Common myeloid progenitor, CD34-positive (primary cell): ENCODE measurements at regions not wholly inside any gene's neighbourhood (a gene's known extent, or its start where the extent isn't known, plus 50 kb on each side); places are given as distances from the start of the nearest gene placed in this dataset.

Source experiments
- CTCF ChIA-PET: fragments of 350-600 bp; sonication (Branson Sonifier 250); formaldehyde crosslinking; loops from one replicate; lab custom pipeline; 2021; ENCODE audit warnings: antibody characterized with exemption; lab: Charles Lee
- POLR2A ChIA-PET: fragments of 350-600 bp; sonication (Branson Sonifier 250); formaldehyde crosslinking; loops from one replicate; lab custom pipeline; 2021; ENCODE audit warnings: antibody characterized with exemption; lab: Charles Lee
- DNase-seq, 3 donors: peaks; one replicate each; pipeline versions ENCODE4 v3.0.0 to v3.0.0-alpha.2; 2013
- H3K27ac ChIP-seq, 2 experiments: 1 replicate in 1 of 2; 2 replicates in 1 of 2; pipeline ENCODE4 v1.7.0; 2013; ENCODE audit warnings: inconsistent platforms in 2 of 2, low read length in 2 of 2, mild to moderate bottlenecking in 2 of 2, low read depth in 1 of 2, moderate library complexity in 1 of 2; ENCODE audit not compliant: severe bottlenecking in 2 of 2, insufficient read depth in 1 of 2, poor library complexity in 1 of 2
- H3K27me3 ChIP-seq, 5 experiments: replicated peaks in 2 of 5; 1 replicate in 3 of 5; 2 replicates in 2 of 5; pipeline versions ENCODE4 v1.6.1 to v1.7.0; 2013; ENCODE audit warnings: low read length in 4 of 5, mild to moderate bottlenecking in 2 of 5, moderate library complexity in 2 of 5, inconsistent platforms in 1 of 5; ENCODE audit not compliant: insufficient read depth in 5 of 5, control insufficient read depth in 4 of 5
- H3K36me3 ChIP-seq, 4 experiments: 1 replicate in 2 of 4; 2 replicates in 2 of 4; pipeline versions ENCODE4 v1.6.1 to v1.7.0; 2013; ENCODE audit warnings: low read length in 3 of 4, control low read depth in 1 of 4, mild to moderate bottlenecking in 1 of 4; ENCODE audit not compliant: control insufficient read depth in 4 of 4, insufficient read depth in 4 of 4
- H3K4me1 ChIP-seq, 4 experiments: 1 replicate in 3 of 4; 2 replicates in 1 of 4; pipeline versions ENCODE4 v1.6.1 to v1.7.1; 2013; ENCODE audit warnings: low read length in 3 of 4, mild to moderate bottlenecking in 3 of 4, control low read depth in 1 of 4, inconsistent platforms in 1 of 4, moderate library complexity in 1 of 4; ENCODE audit not compliant: control insufficient read depth in 4 of 4, insufficient read depth in 4 of 4; ENCODE audit errors: control extremely low read depth in 1 of 4
- H3K4me3 ChIP-seq, 7 experiments: 1 replicate in 4 of 7; 2 replicates in 3 of 7; pipeline versions ENCODE4 v1.5.1 to v1.7.0; 2013; ENCODE audit warnings: mild to moderate bottlenecking in 7 of 7, low read length in 6 of 7, moderate library complexity in 6 of 7, inconsistent platforms in 2 of 7, low read depth in 2 of 7, control low read depth in 1 of 7; ENCODE audit not compliant: insufficient read depth in 4 of 7, control insufficient read depth in 1 of 7; ENCODE audit errors: extremely low read depth in 1 of 7
- H3K9me3 ChIP-seq, 5 experiments: 1 replicate in 4 of 5; 2 replicates in 1 of 5; pipeline versions ENCODE4 v1.6.1 to v1.7.1; 2013; ENCODE audit warnings: low read length in 4 of 5, mild to moderate bottlenecking in 2 of 5, inconsistent platforms in 1 of 5, low read depth in 1 of 5, moderate library complexity in 1 of 5; ENCODE audit not compliant: control insufficient read depth in 4 of 5, insufficient read depth in 2 of 5; ENCODE audit errors: control extremely low read depth in 1 of 5
- WGBS: methylation state at CpG from one replicate; pipeline ENCODE4 v1.1.5; 2013; ENCODE audit not compliant: insufficient coverage; 5-methylcytosine and 5-hydroxymethylcytosine counted together

DNA sequence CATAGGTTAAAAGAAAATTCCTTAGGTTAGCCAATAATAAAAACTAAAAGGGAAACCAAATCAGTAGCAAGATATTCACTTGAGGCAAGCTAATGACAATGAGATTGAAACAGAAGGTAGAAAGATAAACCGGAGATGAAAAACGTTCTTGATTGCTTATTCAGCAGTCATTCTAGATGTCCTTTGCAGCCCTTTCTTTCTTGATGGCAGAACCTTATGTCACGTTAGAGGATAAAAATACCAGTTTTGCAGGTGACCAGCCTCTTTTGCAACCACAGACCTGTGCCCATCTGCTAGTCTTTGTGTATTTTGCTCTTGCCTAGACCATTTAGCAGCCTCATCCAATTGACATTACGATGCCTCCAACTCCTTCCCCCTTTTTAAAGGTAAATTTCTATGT is 337.8 kb downstream of the DMAC1 start:
- 98% methylated on average over 3 of the region's 4 CpGs for WGBS
- CTCF ChIA-PET = no interaction called here

DNA sequence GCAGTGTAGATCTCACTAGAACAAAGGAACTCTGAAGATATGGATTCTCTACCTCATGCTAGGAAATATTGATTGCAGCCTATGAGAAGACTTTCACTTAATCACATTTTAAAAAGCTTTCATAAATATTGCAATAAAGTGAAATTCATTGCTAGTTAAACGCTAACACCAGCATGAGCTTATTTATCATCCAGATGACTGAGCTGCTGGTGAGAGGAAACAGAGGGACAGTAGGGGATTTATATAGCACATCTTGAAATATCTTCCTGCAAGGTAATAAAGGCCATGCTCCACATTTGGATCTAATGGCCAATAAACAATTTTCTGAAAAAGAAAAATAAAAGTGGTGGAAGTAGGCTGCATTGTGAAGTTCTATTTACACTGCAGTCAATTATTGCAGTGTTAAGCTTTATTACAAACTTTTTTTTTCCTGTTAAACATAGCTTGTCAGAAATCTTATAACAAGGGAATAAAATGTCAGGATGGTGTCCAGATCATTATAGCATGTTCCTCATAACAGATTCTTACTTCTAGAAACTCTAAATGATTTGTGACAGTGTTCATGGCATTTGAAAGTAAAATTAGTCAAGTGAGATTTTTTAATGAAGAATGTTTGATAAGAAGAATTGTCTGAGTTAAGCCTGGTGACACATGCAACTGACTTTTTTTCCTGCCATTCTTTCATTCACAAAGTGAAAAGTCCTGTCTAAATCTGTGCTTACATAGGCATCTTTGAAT is 342.6 kb downstream of the DMAC1 start:
- H3K36me3 ChIP-seq = no peaks in the 10 kb centered on the region
- no peak for DNase-seq
- no peaks in the 10 kb centered on the region for H3K27me3 ChIP-seq
- WGBS = no CpG with 5 or more reads among the region's 1 CpG
- H3K4me3 ChIP-seq = no peak overlapping the region
- no peaks in the 10 kb centered on the region for H3K4me1 ChIP-seq
- H3K9me3 ChIP-seq = no peaks in the 10 kb centered on the region
- ChIA-PET CTCF (no interaction called here), POLR2A (no interaction called here)
- no peak overlapping the region for H3K27ac ChIP-seq

More for the DNA sequence above, 337.8 kb downstream of the DMAC1 start:
- no peaks in the 10 kb centered on the region for H3K36me3 ChIP-seq
- POLR2A ChIA-PET = no interaction called here
- H3K27me3 ChIP-seq = no peaks in the 10 kb centered on the region
- no peak overlapping the region for H3K4me3 ChIP-seq
- no peak for DNase-seq
- no peaks in the 10 kb centered on the region for H3K4me1 ChIP-seq
- no peaks in the 10 kb centered on the region for H3K9me3 ChIP-seq
- no peak overlapping the region for H3K27ac ChIP-seq

DNA sequence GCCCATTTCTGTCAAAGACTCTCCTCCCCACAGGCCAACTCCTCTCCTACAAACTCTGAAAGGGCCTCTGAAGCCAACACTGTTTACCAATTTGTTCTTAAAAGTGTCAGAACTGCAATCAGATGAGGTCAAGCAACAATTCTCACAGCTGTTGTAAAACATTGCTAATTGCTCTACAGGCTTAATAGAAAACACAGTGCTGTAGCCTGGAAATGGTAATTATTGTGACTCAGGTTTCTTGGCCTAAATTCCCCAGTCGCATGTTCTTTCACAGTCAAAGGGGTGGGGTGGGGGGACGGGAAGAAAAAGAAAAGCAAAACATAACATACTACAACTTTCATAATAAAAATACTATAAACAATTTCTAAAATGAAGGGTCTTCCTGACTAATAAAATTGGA is 343.2 kb downstream of the DMAC1 start:
- Histone ChIP-seq H3K4me1 (no peaks in the 10 kb centered on the region), H3K27ac (no peak overlapping the region), H3K9me3 (no peaks in the 10 kb centered on the region), H3K27me3 (no peaks in the 10 kb centered on the region), H3K36me3 (no peaks in the 10 kb centered on the region), H3K4me3 (no peak overlapping the region)
- ChIA-PET POLR2A (no interaction called here), CTCF (interaction anchor here (0.6 kb wide), 1 partner anchor 11 kb away, joined by 3 read pairs; no protein-coding TSS in a partner anchor)
- WGBS = no CpG with 5 or more reads among the region's 2 CpGs
- DNase-seq = no peak

DNA sequence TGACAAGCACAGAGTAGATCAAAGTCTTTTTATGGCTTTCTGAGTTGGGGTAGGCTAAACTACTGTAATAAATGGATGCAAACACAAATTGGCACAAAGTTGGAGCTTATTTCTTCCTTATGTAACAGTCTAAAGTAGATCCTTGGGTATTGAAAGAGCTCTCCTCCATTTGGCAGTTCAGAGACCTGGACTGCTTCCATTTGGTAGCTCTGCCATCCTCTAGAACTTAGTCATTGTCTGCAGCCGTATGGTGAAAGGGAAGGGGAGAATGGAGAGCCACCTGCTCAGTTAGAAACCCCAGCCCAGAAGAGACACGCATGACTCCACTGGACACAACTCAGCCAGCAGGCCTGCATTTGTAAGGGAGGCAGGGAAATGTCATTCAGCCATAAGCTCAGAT is 345.0 kb downstream of the DMAC1 start:
- Histone ChIP-seq H3K9me3 (no peaks in the 10 kb centered on the region), H3K27me3 (no peaks in the 10 kb centered on the region), H3K4me3 (no peak overlapping the region), H3K36me3 (no peaks in the 10 kb centered on the region), H3K27ac (no peak overlapping the region), H3K4me1 (no peaks in the 10 kb centered on the region)
- POLR2A ChIA-PET = no interaction called here
- WGBS = 100% methylated on average over 2 of the region's 2 CpGs
- no peak for DNase-seq
- CTCF ChIA-PET = no interaction called here

DNA sequence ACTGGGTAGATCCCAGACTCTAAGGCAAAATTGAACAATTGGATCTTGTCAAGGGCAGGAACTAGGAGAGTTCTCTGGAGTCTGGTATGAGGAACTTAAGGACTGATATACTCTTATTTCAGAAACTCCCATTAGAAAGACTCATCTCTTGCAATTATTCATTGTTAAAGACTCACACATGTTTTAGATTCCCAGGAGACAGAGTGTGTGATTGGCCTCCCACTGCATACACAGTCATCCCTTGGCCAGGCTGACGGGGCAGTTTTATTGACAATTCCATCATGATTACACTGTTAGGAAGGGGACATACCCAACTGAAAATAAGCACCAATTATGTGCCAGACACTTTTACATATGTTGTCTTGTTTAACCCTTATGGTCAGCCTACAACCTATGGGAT is 347.2 kb downstream of the DMAC1 start:
- POLR2A ChIA-PET = no interaction called here
- Histone ChIP-seq H3K27me3 (no peaks in the 10 kb centered on the region), H3K27ac (no peak overlapping the region), H3K36me3 (no peaks in the 10 kb centered on the region), H3K9me3 (no peaks in the 10 kb centered on the region), H3K4me1 (no peaks in the 10 kb centered on the region), H3K4me3 (no peak overlapping the region)
- CTCF ChIA-PET = no interaction called here
- WGBS = 71% methylated on average over 1 of the region's 1 CpG
- no peak for DNase-seq

DNA sequence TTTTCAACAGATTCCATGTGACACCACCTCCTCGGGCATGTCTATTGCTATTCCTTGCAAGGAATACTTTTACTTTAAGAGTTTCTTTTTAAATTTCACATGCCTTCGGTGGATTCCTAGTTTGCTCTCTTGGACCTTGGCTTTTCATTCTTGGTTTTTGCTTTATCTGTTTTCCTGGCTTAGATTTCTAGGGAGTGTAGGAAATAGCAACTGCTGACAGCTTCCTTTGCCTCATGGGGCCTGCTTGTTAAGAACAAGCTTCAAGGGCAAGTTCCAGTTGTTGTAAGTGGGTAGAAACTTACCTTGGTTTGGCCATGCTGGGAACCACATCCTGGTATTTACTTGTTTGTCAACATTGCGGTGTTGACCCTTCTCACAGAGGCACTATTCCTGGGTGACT is 348.5 kb downstream of the DMAC1 start:
- CTCF ChIA-PET = no interaction called here
- no peak for DNase-seq
- no peaks in the 10 kb centered on the region for H3K9me3 ChIP-seq
- no peak overlapping the region for H3K4me3 ChIP-seq
- WGBS = 90% methylated on average over 2 of the region's 3 CpGs
- H3K27ac ChIP-seq = no peak overlapping the region
- POLR2A ChIA-PET = no interaction called here
- no peaks in the 10 kb centered on the region for H3K27me3 ChIP-seq
- no peaks in the 10 kb centered on the region for H3K4me1 ChIP-seq
- H3K36me3 ChIP-seq = no peaks in the 10 kb centered on the region

DNA sequence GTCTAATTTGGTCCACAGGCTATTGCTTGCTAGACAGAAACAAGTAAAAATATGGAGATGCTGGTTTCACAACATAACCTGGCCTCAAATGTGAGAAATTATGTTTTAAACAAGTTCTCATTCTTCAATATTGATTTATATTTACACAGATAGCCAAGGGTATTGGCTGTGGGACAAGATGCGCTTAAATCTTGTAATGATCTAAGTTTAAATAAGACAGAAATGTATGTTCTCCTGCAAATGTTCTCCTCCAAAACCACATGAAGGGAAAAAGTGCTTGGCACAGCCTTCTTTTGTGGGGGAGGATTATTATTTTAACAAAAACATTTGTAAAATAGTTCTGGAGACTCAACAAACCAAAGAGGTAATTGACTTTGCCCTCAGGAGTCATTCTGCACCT is 356.0 kb downstream of the DMAC1 start:
- H3K4me1 ChIP-seq = no peaks in the 10 kb centered on the region
- H3K27ac ChIP-seq = no peak overlapping the region
- H3K9me3 ChIP-seq = peaks cover 0 to 8% (median 0%) of the 10 kb centered on the region in 5 experiments
- no CpG with 5 or more reads among the region's 1 CpG for WGBS
- no peak overlapping the region for H3K4me3 ChIP-seq
- POLR2A ChIA-PET = no interaction called here
- H3K36me3 ChIP-seq = no peaks in the 10 kb centered on the region
- DNase-seq = no peak
- CTCF ChIA-PET = no interaction called here
- no peaks in the 10 kb centered on the region for H3K27me3 ChIP-seq
